Sigmoid colon (tissue), 6 donors: ENCODE measurements at regions not wholly inside any gene's neighbourhood (a gene's known extent, or its start where the extent isn't known, plus 50 kb on each side); places are given as distances from the start of the nearest gene placed in this dataset.

Experiments
- DNase-seq: peaks from one replicate; pipeline ENCODE4 v3.0.0-alpha.2; 2019
- H3K27ac ChIP-seq, 4 donors: fragments of 200-600 bp; sonication (generic); one replicate each; pipeline ENCODE4 v1.5.1; 2016 to 2019; ENCODE audit warnings: mild to moderate bottlenecking in 1 of 4
- H3K27me3 ChIP-seq, 3 donors: fragments of 200-600 bp; sonication (generic); one replicate each; pipeline ENCODE4 v1.5.1; 2019; ENCODE audit warnings: mild to moderate bottlenecking in 1 of 3
- H3K36me3 ChIP-seq, 4 donors: fragments of 200-600 bp; sonication (generic); one replicate each; pipeline ENCODE4 v1.5.1; 2016 to 2019
- H3K4me1 ChIP-seq, 4 donors: fragments of 200-600 bp; sonication (generic); one replicate each; pipeline ENCODE4 v1.5.1; 2017 to 2019
- H3K4me3 ChIP-seq, 4 donors: fragments of 200-600 bp; sonication (generic); one replicate each; pipeline ENCODE4 v1.5.1; 2017 to 2019; ENCODE audit warnings: mild to moderate bottlenecking in 2 of 4, moderate library complexity in 1 of 4
- H3K9me3 ChIP-seq, 4 donors: fragments of 200-600 bp in 3 of 4; sonication (generic) in 3 of 4; one replicate each; pipeline versions ENCODE4 v1.5.1 to v1.6.1; 2013 to 2019
- CTCF ChIP-seq, 4 experiments: fragments of 450-650 bp in 3 of 4; fragments of 200-600 bp in 1 of 4; IDR thresholded peaks; one replicate each; pipeline ENCODE4 v1.5.1; 2016 to 2019; ENCODE audit warnings: antibody characterized with exemption in 4 of 4, mild to moderate bottlenecking in 3 of 4, moderate library complexity in 2 of 4
- EP300 ChIP-seq, 4 donors: sonication (generic); formaldehyde crosslinking; IDR thresholded peaks; one replicate each; pipeline ENCODE4 v1.6.1; 2017; ENCODE audit warnings: antibody characterized with exemption in 4 of 4
- POLR2A ChIP-seq, 2 donors: fragments of 450-650 bp; IDR thresholded peaks; one replicate each; pipeline ENCODE4 v1.6.1; 2016; ENCODE audit warnings: antibody characterized with exemption in 2 of 2, mild to moderate bottlenecking in 2 of 2, moderate library complexity in 2 of 2
- POLR2AphosphoS5 ChIP-seq, 4 donors: sonication (generic); formaldehyde crosslinking; IDR thresholded peaks; one replicate each; pipeline ENCODE4 v1.6.1; 2017; ENCODE audit warnings: antibody characterized with exemption in 4 of 4
- WGBS, 2 donors: extraction: QIAGEN DNeasy Blood & Tissue Kit; methylation state at CpG; one replicate each; pipeline ENCODE4 v1.1.7; 2013; 5-methylcytosine and 5-hydroxymethylcytosine counted together
- intact Hi-C: fragments of 100-400 bp; cut with DNase I; formaldehyde crosslinking; loops from one replicate; pipeline ENCODE4 v1.15.1; 2023
- donor health status: healthy with polysubstance abuse.
- donor health status: healthy.

GRCh38 chr10:117886766-117887165 is 160.0 kb downstream of the RAB11FIP2 start:
- 81 to 87% methylated on average over 7 of the region's 7 CpGs for WGBS, 2 donors
- TF ChIP-seq POLR2AphosphoS5 (IDR thresholded peaks at IDR 0.05): no peak
- no peak for TF ChIP-seq POLR2A (IDR thresholded peaks at IDR 0.05)
- no peak for TF ChIP-seq EP300 (IDR thresholded peaks at IDR 0.05)
- TF ChIP-seq CTCF (IDR thresholded peaks at IDR 0.05): no peak
- intact Hi-C loops: no loop called here
- Histone ChIP-seq H3K9me3 (no peaks in the 10 kb centered on the region), H3K4me1 (no peaks in the 10 kb centered on the region), H3K27me3 (no peaks in the 10 kb centered on the region), H3K4me3 (no peak overlapping the region), H3K27ac (no peak overlapping the region), H3K36me3 (no peaks in the 10 kb centered on the region)
- DNase-seq: no peak

- Histone ChIP-seq H3K9me3 (no peaks in the 10 kb centered on the region), H3K4me3 (no peak overlapping the region), H3K4me1 (no peaks in the 10 kb centered on the region), H3K36me3 (no peaks in the 10 kb centered on the region), H3K27me3 (no peaks in the 10 kb centered on the region), H3K27ac (no peak overlapping the region)
- intact Hi-C loops: no loop called here
- TF ChIP-seq POLR2A (IDR thresholded peaks at IDR 0.05): no peak
- no peak for TF ChIP-seq CTCF (IDR thresholded peaks at IDR 0.05)
- TF ChIP-seq POLR2AphosphoS5 (IDR thresholded peaks at IDR 0.05): no peak
- no peak for TF ChIP-seq EP300 (IDR thresholded peaks at IDR 0.05)
- 60 to 80% methylated on average over 4 of the region's 4 CpGs for WGBS, 2 donors
- DNase-seq: no peak
These were observed 157.1 kb downstream of the RAB11FIP2 start for GRCh38 chr10:117889664-117890063.

- Histone ChIP-seq H3K27ac (no peak overlapping the region), H3K27me3 (peaks cover 0 to 6% (median 0%) of the 10 kb centered on the region in 3 donors), H3K9me3 (no peaks in the 10 kb centered on the region), H3K36me3 (no peaks in the 10 kb centered on the region), H3K4me1 (no peaks in the 10 kb centered on the region), H3K4me3 (no peak overlapping the region)
- 56 to 80% methylated on average over 2 of the region's 2 CpGs for WGBS, 2 donors
- TF ChIP-seq POLR2A (IDR thresholded peaks at IDR 0.05) (no peak), EP300 (IDR thresholded peaks at IDR 0.05) (no peak), POLR2AphosphoS5 (IDR thresholded peaks at IDR 0.05) (no peak), CTCF (IDR thresholded peaks at IDR 0.05) (no peak)
- no peak for DNase-seq
- intact Hi-C loops: no loop called here
These were observed 154.0 kb downstream of the RAB11FIP2 start for GRCh38 chr10:117892681-117893220.

- Histone ChIP-seq H3K4me3 (no peak overlapping the region), H3K27ac (no peak overlapping the region), H3K9me3 (no peaks in the 10 kb centered on the region), H3K4me1 (no peaks in the 10 kb centered on the region), H3K36me3 (no peaks in the 10 kb centered on the region), H3K27me3 (peaks cover 0 to 6% (median 0%) of the 10 kb centered on the region in 3 donors)
- 65 to 67% methylated on average over 3 of the region's 3 CpGs for WGBS, 2 donors
- no peak for DNase-seq
- intact Hi-C loops: no loop called here
- TF ChIP-seq EP300 (IDR thresholded peaks at IDR 0.05) (no peak), POLR2A (IDR thresholded peaks at IDR 0.05) (no peak), POLR2AphosphoS5 (IDR thresholded peaks at IDR 0.05) (no peak), CTCF (IDR thresholded peaks at IDR 0.05) (no peak)
These were observed 152.4 kb downstream of the RAB11FIP2 start for GRCh38 chr10:117894339-117894738.

- 70 to 74% methylated on average over 3 of the region's 3 CpGs for WGBS, 2 donors
- H3K27ac ChIP-seq: no peak overlapping the region
- DNase-seq: no peak
- intact Hi-C loops: no loop called here
- no peaks in the 10 kb centered on the region for H3K9me3 ChIP-seq
- H3K4me3 ChIP-seq: no peak overlapping the region
- no peaks in the 10 kb centered on the region for H3K4me1 ChIP-seq
- TF ChIP-seq EP300 (IDR thresholded peaks at IDR 0.05): no peak
- TF ChIP-seq CTCF (IDR thresholded peaks at IDR 0.05): no peak
- no peak for TF ChIP-seq POLR2A (IDR thresholded peaks at IDR 0.05)
- no peak for TF ChIP-seq POLR2AphosphoS5 (IDR thresholded peaks at IDR 0.05)
- no peaks in the 10 kb centered on the region for H3K36me3 ChIP-seq
- H3K27me3 ChIP-seq: peaks cover 0 to 6% (median 0%) of the 10 kb centered on the region in 3 donors
These were observed 150.2 kb downstream of the RAB11FIP2 start for GRCh38 chr10:117896517-117896916.
